Thyroid gland (tissue), 4 donors: ENCODE measurements at regions not wholly inside any gene's neighbourhood (a gene's known extent, or its start where the extent isn't known, plus 50 kb on each side); places are given as distances from the start of the nearest gene placed in this dataset.

Source experiments
- CTCF ChIP-seq, 6 experiments: fragments of 200-600 bp in 3 of 6; fragments of 450-650 bp in 3 of 6; sonication (generic) in 3 of 6; IDR thresholded peaks; one replicate each; pipeline ENCODE4 v1.5.1; 2016 to 2019; ENCODE audit warnings: antibody characterized with exemption in 6 of 6, mild to moderate bottlenecking in 2 of 6, inconsistent platforms in 1 of 6, moderate library complexity in 1 of 6
- POLR2A ChIP-seq, 2 donors: fragments of 450-650 bp; IDR thresholded peaks; one replicate each; pipeline ENCODE4 v1.6.1; 2017; ENCODE audit warnings: antibody characterized with exemption in 2 of 2, mild to moderate bottlenecking in 2 of 2, moderate library complexity in 1 of 2

GRCh38 chr12:9329019-9329418 is 120.8 kb upstream of the PZP start:
- no peak for TF ChIP-seq CTCF (IDR thresholded peaks at IDR 0.05)
- TF ChIP-seq POLR2A (IDR thresholded peaks at IDR 0.05): no peak
